Heart left ventricle (tissue), 16 donors: ENCODE measurements at regions not wholly inside any gene's neighbourhood (a gene's known extent, or its start where the extent isn't known, plus 50 kb on each side); places are given as distances from the start of the nearest gene placed in this dataset.

ENCODE experiments used
- ATAC-seq, 4 donors: fragments of 200-7000 bp; cut with Tn5 transposase; one replicate each; pipeline ENCODE4 v1.9.1; 2020 to 2022; ENCODE audit warnings: moderate library complexity in 4 of 4, mild to moderate bottlenecking in 3 of 4, moderate number of reproducible peaks in 1 of 4
- DNase-seq, 5 donors: peaks; one replicate each; pipeline ENCODE4 v3.0.0-alpha.2; 2020
- H3K27ac ChIP-seq, 12 donors: fragments of 200-600 bp; sonication (generic) in 4 of 12; one replicate each; pipeline versions ENCODE4 v1.5.0 to v1.8.0; 2016 to 2022; ENCODE audit warnings: mild to moderate bottlenecking in 2 of 12
- H3K27me3 ChIP-seq, 9 donors: fragments of 200-600 bp; sonication (generic) in 2 of 9; one replicate each; pipeline versions ENCODE4 v1.5.1 to v1.8.0; 2016 to 2022; ENCODE audit warnings: mild to moderate bottlenecking in 3 of 9
- H3K36me3 ChIP-seq, 9 donors: fragments of 200-600 bp; sonication (generic) in 2 of 9; one replicate each; pipeline versions ENCODE4 v1.5.0 to v1.8.0; 2018 to 2022; ENCODE audit warnings: mild to moderate bottlenecking in 2 of 9
- H3K4me1 ChIP-seq, 12 donors: fragments of 200-600 bp; sonication (generic) in 4 of 12; one replicate each; pipeline versions ENCODE4 v1.5.0 to v1.8.0; 2016 to 2022; ENCODE audit warnings: mild to moderate bottlenecking in 3 of 12
- H3K4me3 ChIP-seq, 12 donors: fragments of 200-600 bp; sonication (generic) in 4 of 12; one replicate each; pipeline versions ENCODE4 v1.5.0 to v1.8.0; 2017 to 2022; ENCODE audit warnings: mild to moderate bottlenecking in 9 of 12, moderate library complexity in 4 of 12
- H3K9me3 ChIP-seq, 12 donors: fragments of 200-600 bp; sonication (generic) in 4 of 12; one replicate each; pipeline versions ENCODE4 v1.5.0 to v1.8.0; 2016 to 2022; ENCODE audit warnings: mild to moderate bottlenecking in 1 of 12
- CTCF ChIP-seq, 12 donors: fragments of 200-600 bp; sonication (generic) in 4 of 12; IDR thresholded peaks; one replicate each; pipeline versions ENCODE4 v1.5.0 to v1.8.0; 2018 to 2022; ENCODE audit warnings: antibody characterized with exemption in 12 of 12, mild to moderate bottlenecking in 5 of 12
- POLR2A ChIP-seq, 2 donors: fragments of 450-650 bp; IDR thresholded peaks; one replicate each; pipeline ENCODE4 v1.6.1; 2017; ENCODE audit warnings: antibody characterized with exemption in 2 of 2, mild to moderate bottlenecking in 2 of 2, moderate library complexity in 2 of 2
- WGBS, 4 donors: extraction: QIAGEN DNeasy Blood & Tissue Kit in 2 of 4; methylation state at CpG; one replicate each; pipeline versions ENCODE4 v1.1.5 to v1.1.7; 2013 to 2018; 5-methylcytosine and 5-hydroxymethylcytosine counted together
- intact Hi-C, 10 donors: fragments of 100-400 bp; cut with DNase I; formaldehyde crosslinking; loops; one replicate each; pipeline versions ENCODE4 v1.11.1 to v1.14.2; 2022
- donor health status: ischemic (EF 13 %, LVEDD 7.1; RV severe dilation, severe dysfunction).
- donor health status: healthy with polysubstance abuse.
- donor health status: DM: no; HTN: yes; CAD: no.
- donor health status: DM: no; HTN: no; CAD: no.
- donor health status: ischemic (EF 25% LVEDD 6.9; RV normal size, moderate dysfunction).
- donor health status: ischemic (EF 25% LVEDD 5.7; RV mildly dilated, moderate dysfunction).
- donor health status: healthy.
- donor health status: DM: yes; HTN: yes; CAD: no.
- donor health status: ischemic (EF 35%, LVEDD 5.7; RV mildly dilated, moderate dysfunction).
- donor health status: nonischemic (EF 11% LVEDD 7.7; RV severe dilation, severe dysfunction).
- donor health status: DM: yes; HTN: yes; CAD: no.
- donor health status: PGD.
- donor health status: ischemic (EF 29% LVEDD 5.4; RV normal size, mild dysfunction).
- donor health status: nonischemic (EF 23%, LVEDD 6.1; RV moderate dilation, normal function).

DNA sequence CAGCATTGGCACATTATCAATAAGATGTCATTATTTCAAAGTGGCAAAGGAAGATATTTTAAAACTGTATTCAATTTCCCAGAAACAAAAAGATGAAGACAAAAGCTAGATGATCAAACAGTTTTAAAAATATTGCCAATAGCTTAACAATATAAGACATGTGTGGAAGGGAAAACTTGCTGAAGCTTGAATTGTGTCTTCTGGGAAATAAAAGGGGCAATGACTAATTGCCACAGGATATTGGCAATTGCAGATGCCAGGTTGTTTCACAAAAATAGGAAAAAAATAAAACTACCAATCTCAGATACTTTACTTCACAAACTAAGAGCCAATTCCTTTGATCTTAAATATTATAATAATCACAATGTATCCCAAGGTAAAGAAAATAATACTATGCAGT lies 679.8 kb upstream of the ADAMTS5 start:
- ATAC-seq (no peak), DNase-seq (no peak)
- no peaks in the 10 kb centered on the region for H3K9me3 ChIP-seq
- intact Hi-C loops, result no loop called here
- no peaks in the 10 kb centered on the region for H3K4me1 ChIP-seq
- no peaks in the 10 kb centered on the region for H3K36me3 ChIP-seq
- H3K27ac ChIP-seq, result no peak overlapping the region
- no peak overlapping the region for H3K4me3 ChIP-seq
- no peaks in the 10 kb centered on the region for H3K27me3 ChIP-seq
- no peak for TF ChIP-seq CTCF (IDR thresholded peaks at IDR 0.05)
- no peak for TF ChIP-seq POLR2A (IDR thresholded peaks at IDR 0.05)

DNA sequence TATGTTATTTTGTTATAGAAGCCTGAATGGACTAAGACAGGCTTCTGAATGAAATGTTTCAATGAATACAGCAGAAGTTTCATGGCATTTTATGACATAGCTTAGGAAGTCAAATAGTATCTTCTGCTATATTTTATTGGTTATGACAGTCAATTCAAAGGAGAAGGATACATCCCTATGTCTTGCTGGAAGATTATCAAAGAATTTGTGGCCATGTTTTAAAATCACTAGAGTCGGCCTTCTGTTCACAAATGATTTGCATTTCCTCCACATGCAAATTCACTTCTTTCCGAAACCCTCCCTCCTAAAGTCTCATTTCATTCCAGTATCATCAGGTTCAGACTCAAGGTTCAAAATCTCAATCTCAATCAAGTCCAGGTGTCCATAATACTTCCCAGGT lies 679.2 kb upstream of the ADAMTS5 start:
- TF ChIP-seq CTCF (IDR thresholded peaks at IDR 0.05), result no peak
- no peak for TF ChIP-seq POLR2A (IDR thresholded peaks at IDR 0.05)
- 92 to 97% (median 94%) methylated on average over 2 of the region's 2 CpGs for WGBS, 4 donors
- intact Hi-C loops, result no loop called here
- no peaks in the 10 kb centered on the region for H3K9me3 ChIP-seq
- H3K27ac ChIP-seq, result no peak overlapping the region
- DNase-seq, result no peak
- no peaks in the 10 kb centered on the region for H3K4me1 ChIP-seq
- H3K4me3 ChIP-seq, result no peak overlapping the region
- no peaks in the 10 kb centered on the region for H3K27me3 ChIP-seq
- H3K36me3 ChIP-seq, result no peaks in the 10 kb centered on the region
- ATAC-seq, result no peak

DNA sequence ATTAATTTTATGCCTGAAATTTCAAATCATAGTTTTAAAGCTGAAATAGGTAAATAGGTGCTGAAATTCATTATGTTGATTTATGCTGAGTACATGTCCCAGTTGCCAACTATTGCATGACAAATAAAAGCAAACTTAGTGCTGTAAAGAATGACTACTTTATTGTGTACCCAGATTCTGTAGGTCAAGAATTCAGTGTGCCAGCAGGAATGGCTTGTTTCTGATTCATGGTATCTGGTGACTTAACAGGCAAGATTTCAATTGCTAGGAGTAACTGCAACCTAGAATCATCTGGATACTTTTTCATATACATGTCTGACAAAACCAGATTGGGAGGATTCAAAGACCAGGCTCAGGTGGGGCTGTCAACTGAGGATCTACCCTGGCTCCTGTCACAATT lies 678.4 kb upstream of the ADAMTS5 start:
- no peak for ATAC-seq
- Histone ChIP-seq H3K9me3 (no peaks in the 10 kb centered on the region), H3K27me3 (no peaks in the 10 kb centered on the region), H3K36me3 (no peaks in the 10 kb centered on the region), H3K4me1 (no peaks in the 10 kb centered on the region), H3K27ac (no peak overlapping the region), H3K4me3 (no peak overlapping the region)
- no peak for DNase-seq
- intact Hi-C loops, result no loop called here
- TF ChIP-seq POLR2A (IDR thresholded peaks at IDR 0.05), result no peak
- TF ChIP-seq CTCF (IDR thresholded peaks at IDR 0.05), result no peak

- WGBS, 4 donors, result 96 to 97% (median 97%) methylated on average over 1 of the region's 1 CpG
- ATAC-seq, result no peak
These were observed 676.4 kb upstream of the ADAMTS5 start for GRCh38 chr21:27643326-27643725.

More at GRCh38 chr21:27643326-27643725, 676.4 kb upstream of the ADAMTS5 start:
- no peaks in the 10 kb centered on the region for H3K4me1 ChIP-seq
- intact Hi-C loops, result no loop called here
- no peak overlapping the region for H3K4me3 ChIP-seq
- H3K36me3 ChIP-seq, result no peaks in the 10 kb centered on the region
- no peak for DNase-seq
- no peaks in the 10 kb centered on the region for H3K9me3 ChIP-seq
- no peak for TF ChIP-seq POLR2A (IDR thresholded peaks at IDR 0.05)
- TF ChIP-seq CTCF (IDR thresholded peaks at IDR 0.05), result no peak
- H3K27ac ChIP-seq, result no peak overlapping the region
- H3K27me3 ChIP-seq, result no peaks in the 10 kb centered on the region
